Psoas muscle (tissue), 7 donors: ENCODE measurements at regions not wholly inside any gene's neighbourhood (a gene's known extent, or its start where the extent isn't known, plus 50 kb on each side); places are given as distances from the start of the nearest gene placed in this dataset.

Source experiments
- ATAC-seq, 4 donors: fragments of 200-7000 bp; cut with Tn5 transposase; one replicate each; pipeline ENCODE4 v1.9.1; 2020; ENCODE audit warnings: moderate library complexity in 3 of 4, mild to moderate bottlenecking in 2 of 4
- DNase-seq, 2 donors: peaks; one replicate each; pipeline ENCODE4 v3.0.0-alpha.2; 2020
- H3K27ac ChIP-seq: fragments of 200-600 bp; one replicate; pipeline ENCODE4 v1.8.0; 2022
- H3K27me3 ChIP-seq, 3 donors: fragments of 200-600 bp in 1 of 3; one replicate each; pipeline versions ENCODE4 v1.6.1 to v1.8.0; 2013 to 2022; ENCODE audit warnings: low read length in 2 of 3, mild to moderate bottlenecking in 2 of 3, moderate library complexity in 1 of 3; ENCODE audit not compliant: insufficient read depth in 3 of 3
- H3K36me3 ChIP-seq, 2 donors: fragments of 200-600 bp in 1 of 2; one replicate each; pipeline versions ENCODE4 v1.6.1 to v1.8.0; 2013 to 2022; ENCODE audit warnings: low read depth in 1 of 2, mild to moderate bottlenecking in 1 of 2, moderate library complexity in 1 of 2; ENCODE audit not compliant: insufficient read depth in 1 of 2
- H3K4me1 ChIP-seq: fragments of 200-600 bp; one replicate; pipeline ENCODE4 v1.8.0; 2022
- H3K4me3 ChIP-seq: fragments of 200-600 bp; one replicate; pipeline ENCODE4 v1.8.0; 2022; ENCODE audit warnings: mild to moderate bottlenecking
- H3K9me3 ChIP-seq: fragments of 200-600 bp; one replicate; pipeline ENCODE4 v1.8.0; 2022
- CTCF ChIP-seq: fragments of 200-600 bp; IDR thresholded peaks from one replicate; pipeline ENCODE4 v1.8.0; 2022; ENCODE audit warnings: antibody characterized with exemption
- WGBS, 3 donors: extraction: QIAGEN DNeasy Blood & Tissue Kit; methylation state at CpG; one replicate each; pipeline versions ENCODE4 v1.1.6 to v1.1.7; 2013; 5-methylcytosine and 5-hydroxymethylcytosine counted together
- intact Hi-C, 2 donors: fragments of 100-400 bp; cut with DNase I; formaldehyde crosslinking; loops; one replicate each; pipeline versions ENCODE4 v1.11.0 to v1.14.2; 2022
- donor health status: healthy with polysubstance abuse.
- donor health status: DM: no; HTN: no; CAD: no; lungs with moderate emphysema.
- donor health status: Bipolar disorder and iron deficiency.
- donor health status: healthy.
- donor health status: DM: yes; HTN: yes; CAD: no.
- donor health status: DM: no; HTN: no; CAD: no.
- donor health status: DM: yes; HTN: yes; CAD: no.

- ATAC-seq, result no peak
- intact Hi-C loops, result no loop called here
- H3K9me3 ChIP-seq, result peaks cover 3% of the 10 kb centered on the region
- H3K27me3 ChIP-seq, result no peaks in the 10 kb centered on the region
- no peak for TF ChIP-seq CTCF
- 86 to 89% (median 86%) methylated on average over 1 of the region's 1 CpG for WGBS, 3 donors
- no peak overlapping the region for H3K4me3 ChIP-seq
- no peak overlapping the region for H3K27ac ChIP-seq
- no peaks in the 10 kb centered on the region for H3K4me1 ChIP-seq
- no peak for DNase-seq
- no peaks in the 10 kb centered on the region for H3K36me3 ChIP-seq
These were observed 652.9 kb downstream of the ADGRL2 start for GRCh38 chr1:82453511-82454185.

GRCh38 chr1:82452096-82452495 is 651.4 kb downstream of the ADGRL2 start:
- Histone ChIP-seq H3K27ac (no peak overlapping the region), H3K4me1 (no peaks in the 10 kb centered on the region), H3K36me3 (no peaks in the 10 kb centered on the region), H3K27me3 (no peaks in the 10 kb centered on the region), H3K9me3 (peaks cover 3% of the 10 kb centered on the region), H3K4me3 (no peak overlapping the region)
- DNase-seq (no peak), ATAC-seq (no peak)
- TF ChIP-seq CTCF, result no peak
- intact Hi-C loops, result no loop called here

- intact Hi-C loops, result no loop called here
- no peak overlapping the region for H3K27ac ChIP-seq
- no peaks in the 10 kb centered on the region for H3K4me1 ChIP-seq
- no peak overlapping the region for H3K4me3 ChIP-seq
- H3K27me3 ChIP-seq, result no peaks in the 10 kb centered on the region
- DNase-seq (no peak), ATAC-seq (no peak)
- no peaks in the 10 kb centered on the region for H3K36me3 ChIP-seq
- peaks cover 3% of the 10 kb centered on the region for H3K9me3 ChIP-seq
- TF ChIP-seq CTCF, result no peak
- 90 to 94% (median 92%) methylated on average over 2 of the region's 2 CpGs for WGBS, 3 donors
These were observed 650.5 kb downstream of the ADGRL2 start for GRCh38 chr1:82451191-82451590.

DNA sequence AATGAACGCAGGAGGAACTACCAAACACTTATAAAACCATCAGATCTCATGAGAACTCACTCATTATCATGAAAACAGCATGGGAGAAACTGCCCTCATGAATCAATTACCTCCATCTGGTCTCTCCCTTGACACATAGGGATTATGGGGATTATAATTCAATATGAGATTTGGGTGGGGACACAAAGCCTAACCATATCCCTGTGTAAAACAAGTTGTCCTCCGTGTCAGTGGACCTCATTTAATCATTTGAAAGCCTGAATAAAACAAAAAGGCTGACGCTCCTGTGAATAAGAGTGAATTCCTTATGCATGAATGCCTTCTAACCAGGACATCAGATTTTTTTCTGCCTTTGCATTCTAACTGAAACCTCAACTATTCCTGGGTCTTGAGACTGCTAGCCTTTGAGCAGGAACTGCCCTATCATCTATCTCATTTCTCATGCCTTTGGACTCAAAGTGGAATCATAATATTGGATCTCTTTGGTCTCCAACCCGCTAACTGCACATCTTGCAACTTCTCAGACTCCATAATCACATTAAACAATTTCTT is 648.8 kb downstream of the ADGRL2 start:
- no peak for TF ChIP-seq CTCF
- DNase-seq, result no peak
- Histone ChIP-seq H3K4me3 (no peak overlapping the region), H3K36me3 (no peaks in the 10 kb centered on the region), H3K27ac (no peak overlapping the region), H3K4me1 (no peaks in the 10 kb centered on the region), H3K9me3 (peaks cover 3% of the 10 kb centered on the region), H3K27me3 (no peaks in the 10 kb centered on the region)
- WGBS, 3 donors, result 66 to 78% (median 75%) methylated on average over 4 of the region's 4 CpGs
- ATAC-seq, result no peak
- intact Hi-C loops, result no loop called here

GRCh38 chr1:82446955-82447354 is 646.2 kb downstream of the ADGRL2 start:
- intact Hi-C loops, result no loop called here
- H3K4me1 ChIP-seq, result no peaks in the 10 kb centered on the region
- H3K27me3 ChIP-seq, result no peaks in the 10 kb centered on the region
- DNase-seq, result no peak
- H3K27ac ChIP-seq, result no peak overlapping the region
- no peak overlapping the region for H3K4me3 ChIP-seq
- no peaks in the 10 kb centered on the region for H3K9me3 ChIP-seq
- H3K36me3 ChIP-seq, result no peaks in the 10 kb centered on the region
- ATAC-seq, result no peak
- TF ChIP-seq CTCF, result no peak
